CD14-positive monocyte (primary cell): ENCODE measurements at regions not wholly inside any gene's neighbourhood (a gene's known extent, or its start where the extent isn't known, plus 50 kb on each side); places are given as distances from the start of the nearest gene placed in this dataset.

Source experiments
- DNase-seq, 3 donors: peaks; one replicate each; pipeline ENCODE4 v3.0.0-alpha.2; 2011 to 2022
- H2AFZ ChIP-seq: 2 replicates; pipeline ENCODE4 v1.6.0; 2012; ENCODE audit warnings: mild to moderate bottlenecking, low read depth, low read length, inconsistent platforms; ENCODE audit not compliant: insufficient read depth, poor library complexity, severe bottlenecking
- H3K27ac ChIP-seq, 2 donors: 1 replicate in 1 of 2; 2 replicates in 1 of 2; pipeline ENCODE4 v1.5.1; 2012 to 2013; ENCODE audit warnings: low read length in 2 of 2, control low read depth in 1 of 2, inconsistent platforms in 1 of 2, low read depth in 1 of 2, mild to moderate bottlenecking in 1 of 2
- H3K27me3 ChIP-seq, 2 donors: one replicate each; pipeline versions ENCODE4 v1.6.0 to v1.6.1; 2011 to 2013; ENCODE audit warnings: low read length in 2 of 2; ENCODE audit not compliant: control insufficient read depth in 2 of 2, insufficient read depth in 2 of 2
- H3K36me3 ChIP-seq, 2 donors: replicated peaks in 1 of 2; 1 replicate in 1 of 2; 2 replicates in 1 of 2; pipeline versions ENCODE4 v1.5.1 to v1.6.1; 2012 to 2013; ENCODE audit warnings: low read length in 2 of 2, control low read depth in 1 of 2, inconsistent platforms in 1 of 2, mild to moderate bottlenecking in 1 of 2; ENCODE audit not compliant: insufficient read depth in 2 of 2, control insufficient read depth in 1 of 2
- H3K4me1 ChIP-seq, 2 donors: 1 replicate in 1 of 2; 2 replicates in 1 of 2; pipeline versions ENCODE4 v1.5.1 to v1.6.1; 2012 to 2013; ENCODE audit warnings: low read length in 2 of 2, control low read depth in 1 of 2, inconsistent platforms in 1 of 2, mild to moderate bottlenecking in 1 of 2, moderate library complexity in 1 of 2; ENCODE audit not compliant: insufficient read depth in 2 of 2, control insufficient read depth in 1 of 2
- H3K4me2 ChIP-seq: replicated peaks from 2 replicates; pipeline ENCODE3; 2012; ENCODE audit warnings: low read length, moderate library complexity, mild to moderate bottlenecking; ENCODE audit not compliant: poor library complexity, severe bottlenecking; ENCODE audit errors: extremely low read depth
- H3K4me3 ChIP-seq, 3 experiments: fragments of 200-600 bp in 1 of 3; sonication (generic) in 1 of 3; replicated peaks in 1 of 3; 1 replicate in 2 of 3; 2 replicates in 1 of 3; pipeline ENCODE4 v1.5.1; 2011 to 2013; ENCODE audit warnings: low read length in 3 of 3, mild to moderate bottlenecking in 3 of 3, control low read depth in 2 of 3, low read depth in 2 of 3, inconsistent platforms in 1 of 3, moderate library complexity in 1 of 3
- H3K79me2 ChIP-seq: 2 replicates; pipeline ENCODE4 v1.6.0; 2012; ENCODE audit warnings: mild to moderate bottlenecking, control low read depth, inconsistent platforms, low read length, moderate library complexity; ENCODE audit not compliant: insufficient read depth
- H3K9ac ChIP-seq: 2 replicates; pipeline ENCODE4 v1.6.0; 2017; ENCODE audit warnings: low read length, mild to moderate bottlenecking; ENCODE audit not compliant: insufficient read depth, poor library complexity, severe bottlenecking
- H3K9me3 ChIP-seq, 2 donors: replicated peaks in 1 of 2; 1 replicate in 1 of 2; 2 replicates in 1 of 2; pipeline versions ENCODE4 v1.5.1 to v1.6.1; 2012 to 2013; ENCODE audit warnings: low read length in 2 of 2, control low read depth in 1 of 2; ENCODE audit not compliant: control insufficient read depth in 1 of 2, insufficient read depth in 1 of 2
- H4K20me1 ChIP-seq: 2 replicates; pipeline ENCODE4 v1.6.0; 2012; ENCODE audit warnings: mild to moderate bottlenecking, low read length, control low read depth, moderate library complexity; ENCODE audit not compliant: insufficient read depth
- H3K27ac Mint-ChIP-seq, 7 donors: one replicate each; pipeline ENCODE4 v1.8.0; 2020; ENCODE audit warnings: mild to moderate bottlenecking in 7 of 7, mixed read lengths in 7 of 7, moderate library complexity in 6 of 7, inconsistent platforms in 2 of 7
- H3K27me3 Mint-ChIP-seq, 3 donors: one replicate each; pipeline ENCODE4 v1.8.0; 2021 to 2022; ENCODE audit warnings: low read depth in 3 of 3, mild to moderate bottlenecking in 3 of 3, mixed read lengths in 3 of 3, moderate library complexity in 3 of 3, inconsistent platforms in 1 of 3
- H3K36me3 Mint-ChIP-seq, 2 donors: one replicate each; pipeline ENCODE4 v1.8.0; 2020; ENCODE audit warnings: mixed read lengths in 2 of 2, inconsistent platforms in 1 of 2, mild to moderate bottlenecking in 1 of 2
- H3K4me1 Mint-ChIP-seq: one replicate; pipeline ENCODE4 v1.8.0; 2020; ENCODE audit warnings: mild to moderate bottlenecking, mixed read lengths
- H3K4me3 Mint-ChIP-seq, 2 donors: one replicate each; pipeline ENCODE4 v1.8.0; 2020; ENCODE audit warnings: mild to moderate bottlenecking in 2 of 2, mixed read lengths in 2 of 2, moderate library complexity in 1 of 2
- H3K9me3 Mint-ChIP-seq, 7 donors: one replicate each; pipeline ENCODE4 v1.8.0; 2020 to 2022; ENCODE audit warnings: mixed read lengths in 7 of 7, mild to moderate bottlenecking in 6 of 7, moderate library complexity in 6 of 7, inconsistent platforms in 2 of 7
- CTCF ChIP-seq: fragments of 200-600 bp; IDR thresholded peaks from one replicate; pipeline ENCODE4 v1.8.0; 2022; ENCODE audit warnings: antibody characterized with exemption, mild to moderate bottlenecking
- WGBS: methylation state at CpG from one replicate; pipeline ENCODE4 v1.1.5; 2013; ENCODE audit warnings: missing lambda C conversion rate; ENCODE audit not compliant: insufficient coverage; 5-methylcytosine and 5-hydroxymethylcytosine counted together
- intact Hi-C, 2 donors: fragments of 100-400 bp; cut with micrococcal nuclease; formaldehyde crosslinking; loops; one replicate each; pipeline versions ENCODE4 v1.15.0 to v1.15.1; 2023

DNA sequence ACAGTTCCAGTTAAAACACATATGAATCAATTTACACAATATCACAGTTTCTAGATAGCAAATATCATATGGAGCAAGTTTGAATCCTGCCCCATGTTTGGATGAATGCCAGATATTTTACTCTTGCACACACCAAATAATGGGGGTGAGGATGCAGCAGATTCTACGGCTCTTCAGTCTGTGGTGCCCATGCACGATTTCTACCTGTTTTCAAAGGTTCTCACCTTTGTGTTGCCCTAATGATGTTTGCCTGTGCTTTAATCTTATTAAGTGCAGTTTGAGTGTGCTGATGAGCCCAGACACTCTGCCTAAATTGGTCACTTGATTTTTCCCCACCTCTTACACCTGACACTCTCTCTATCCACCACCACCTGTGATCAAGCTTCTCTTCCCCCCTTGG, 119.6 kb downstream of the NPY start:
- DNase-seq, result no peak
- Histone ChIP-seq H3K79me2 (no peaks in the 10 kb centered on the region), H4K20me1 (no peaks in the 10 kb centered on the region), H3K27ac (no peak overlapping the region), H3K9me3 (no peaks in the 10 kb centered on the region), H3K9ac (no peak overlapping the region), H3K36me3 (no peaks in the 10 kb centered on the region), H2AFZ (no peak overlapping the region), H3K4me3 (no peak overlapping the region), H3K4me2 (no peak overlapping the region), H3K4me1 (no peaks in the 10 kb centered on the region), H3K27me3 (no peaks in the 10 kb centered on the region)
- no peak overlapping the region for H3K4me3 Mint-ChIP-seq
- 100% methylated on average over 1 of the region's 2 CpGs for whole genome bisulfite sequencing
- no peaks in the 10 kb centered on the region for H3K27me3 Mint-ChIP-seq
- TF ChIP-seq CTCF, result no peak
- intact Hi-C loops, result loop anchor here in 1 of 2 donors (10.0 kb wide), 1 partner anchor 691 kb away; no protein-coding TSS in a partner anchor
- no peaks in the 10 kb centered on the region for H3K4me1 Mint-ChIP-seq
- no peaks in the 10 kb centered on the region for H3K9me3 Mint-ChIP-seq
- H3K36me3 Mint-ChIP-seq, result no peaks in the 10 kb centered on the region
- no peak overlapping the region for H3K27ac Mint-ChIP-seq

- H3K27me3 Mint-ChIP-seq, result no peaks in the 10 kb centered on the region
- DNase-seq, result no peak
- TF ChIP-seq CTCF, result no peak
- Histone ChIP-seq H3K27me3 (no peaks in the 10 kb centered on the region), H2AFZ (no peak overlapping the region), H3K79me2 (no peaks in the 10 kb centered on the region), H3K4me3 (no peak overlapping the region), H3K9ac (no peak overlapping the region), H3K36me3 (no peaks in the 10 kb centered on the region), H3K4me2 (no peak overlapping the region), H3K4me1 (no peaks in the 10 kb centered on the region), H4K20me1 (no peaks in the 10 kb centered on the region), H3K9me3 (no peaks in the 10 kb centered on the region), H3K27ac (no peak overlapping the region)
- WGBS, result 93% methylated on average over 6 of the region's 6 CpGs
- H3K4me1 Mint-ChIP-seq, result no peaks in the 10 kb centered on the region
- intact Hi-C loops, result loop anchor here in 1 of 2 donors (10.0 kb wide), 1 partner anchor 690 kb away; no protein-coding TSS in a partner anchor
- no peak overlapping the region for H3K27ac Mint-ChIP-seq
- no peaks in the 10 kb centered on the region for H3K9me3 Mint-ChIP-seq
- H3K4me3 Mint-ChIP-seq, result no peak overlapping the region
- H3K36me3 Mint-ChIP-seq, result no peaks in the 10 kb centered on the region
These were observed 120.3 kb downstream of the NPY start for GRCh38 chr7:24404315-24404714.
